Testis (tissue), 2 donors: ENCODE measurements at regions not wholly inside any gene's neighbourhood (a gene's known extent, or its start where the extent isn't known, plus 50 kb on each side); places are given as distances from the start of the nearest gene placed in this dataset.

ENCODE experiments used
- DNase-seq: peaks from one replicate; pipeline ENCODE4 v3.0.0-alpha.2; 2019
- H3K27ac ChIP-seq, 2 donors: fragments of 200-600 bp; sonication (generic); one replicate each; pipeline ENCODE4 v1.5.1; 2019
- H3K27me3 ChIP-seq: fragments of 200-600 bp; sonication (generic); one replicate; pipeline ENCODE4 v1.5.1; 2019
- H3K36me3 ChIP-seq: fragments of 200-600 bp; sonication (generic); one replicate; pipeline ENCODE4 v1.5.1; 2017; ENCODE audit warnings: low read depth; ENCODE audit errors: missing control alignments
- H3K4me1 ChIP-seq: fragments of 200-600 bp; sonication (generic); one replicate; pipeline ENCODE4 v1.5.1; 2019
- H3K4me3 ChIP-seq, 2 donors: fragments of 200-600 bp; sonication (generic); one replicate each; pipeline ENCODE4 v1.5.1; 2017 to 2019
- H3K9me3 ChIP-seq: fragments of 200-600 bp; sonication (generic); one replicate; pipeline ENCODE4 v1.5.1; 2017
- POLR2A ChIP-seq: fragments of 450-650 bp; IDR thresholded peaks from one replicate; pipeline ENCODE4 v1.6.1; 2017; ENCODE audit warnings: antibody characterized with exemption, mild to moderate bottlenecking, moderate library complexity
- WGBS, 2 donors: methylation state at CpG; one replicate each; pipeline ENCODE4 v1.1.5; 2018; 5-methylcytosine and 5-hydroxymethylcytosine counted together
- intact Hi-C: fragments of 100-400 bp; cut with DNase I; formaldehyde crosslinking; loops from one replicate; pipeline ENCODE4 v1.15.1; 2023; ENCODE audit warnings: low total_unique reads
- TF ChIP-seq, protein P1 (sequence below), 3 experiments: fragments of 450-650 bp in 2 of 3; fragments of 200-600 bp in 1 of 3; sonication (generic) in 1 of 3; IDR thresholded peaks; one replicate each; pipeline ENCODE4 v1.5.1; 2016 to 2019; ENCODE audit warnings: antibody characterized with exemption in 3 of 3, mild to moderate bottlenecking in 2 of 3, moderate library complexity in 1 of 3

- Histone ChIP-seq H3K9me3 (no peaks in the 10 kb centered on the region), H3K4me1 (no peaks in the 10 kb centered on the region), H3K27ac (no peak overlapping the region), H3K36me3 (no peaks in the 10 kb centered on the region), H3K27me3 (no peaks in the 10 kb centered on the region), H3K4me3 (no peak overlapping the region)
- WGBS, 2 donors: 84 to 93% methylated on average over 2 of the region's 2 CpGs
- no peak for TF ChIP-seq POLR2A
- TF ChIP-seq, protein P1, sequence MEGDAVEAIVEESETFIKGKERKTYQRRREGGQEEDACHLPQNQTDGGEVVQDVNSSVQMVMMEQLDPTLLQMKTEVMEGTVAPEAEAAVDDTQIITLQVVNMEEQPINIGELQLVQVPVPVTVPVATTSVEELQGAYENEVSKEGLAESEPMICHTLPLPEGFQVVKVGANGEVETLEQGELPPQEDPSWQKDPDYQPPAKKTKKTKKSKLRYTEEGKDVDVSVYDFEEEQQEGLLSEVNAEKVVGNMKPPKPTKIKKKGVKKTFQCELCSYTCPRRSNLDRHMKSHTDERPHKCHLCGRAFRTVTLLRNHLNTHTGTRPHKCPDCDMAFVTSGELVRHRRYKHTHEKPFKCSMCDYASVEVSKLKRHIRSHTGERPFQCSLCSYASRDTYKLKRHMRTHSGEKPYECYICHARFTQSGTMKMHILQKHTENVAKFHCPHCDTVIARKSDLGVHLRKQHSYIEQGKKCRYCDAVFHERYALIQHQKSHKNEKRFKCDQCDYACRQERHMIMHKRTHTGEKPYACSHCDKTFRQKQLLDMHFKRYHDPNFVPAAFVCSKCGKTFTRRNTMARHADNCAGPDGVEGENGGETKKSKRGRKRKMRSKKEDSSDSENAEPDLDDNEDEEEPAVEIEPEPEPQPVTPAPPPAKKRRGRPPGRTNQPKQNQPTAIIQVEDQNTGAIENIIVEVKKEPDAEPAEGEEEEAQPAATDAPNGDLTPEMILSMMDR (IDR thresholded peaks at IDR 0.05): no peak
- DNase-seq: no peak
- intact Hi-C loops: loop anchor here (5.0 kb wide), 1 partner anchor 831 kb away; no protein-coding TSS in a partner anchor
These were observed 88.2 kb upstream of the MVB12B start for GRCh38 chr9:126238415-126238814.

GRCh38 chr9:126239515-126239914 lies 87.1 kb upstream of the MVB12B start:
- intact Hi-C loops: loop anchor here (5.0 kb wide), 1 partner anchor 832 kb away; no protein-coding TSS in a partner anchor
- Histone ChIP-seq H3K27me3 (no peaks in the 10 kb centered on the region), H3K36me3 (no peaks in the 10 kb centered on the region), H3K9me3 (no peaks in the 10 kb centered on the region), H3K27ac (no peak overlapping the region), H3K4me1 (no peaks in the 10 kb centered on the region), H3K4me3 (no peak overlapping the region)
- no peak for DNase-seq
- TF ChIP-seq POLR2A: no peak
- TF ChIP-seq, protein P1 (IDR thresholded peaks at IDR 0.05): no peak
- 93 to 97% methylated on average over 4 of the region's 4 CpGs for WGBS, 2 donors

- no peaks in the 10 kb centered on the region for H3K36me3 ChIP-seq
- TF ChIP-seq, protein P1 (IDR thresholded peaks at IDR 0.05): no peak
- TF ChIP-seq POLR2A: no peak
- no peak overlapping the region for H3K4me3 ChIP-seq
- no peaks in the 10 kb centered on the region for H3K27me3 ChIP-seq
- DNase-seq: no peak
- 43 to 54% methylated on average over 1 of the region's 1 CpG for WGBS, 2 donors
- H3K4me1 ChIP-seq: no peaks in the 10 kb centered on the region
- no peaks in the 10 kb centered on the region for H3K9me3 ChIP-seq
- H3K27ac ChIP-seq: no peak overlapping the region
- intact Hi-C loops: no loop called here
These were observed 85.8 kb upstream of the MVB12B start for GRCh38 chr9:126240835-126241234.

DNA sequence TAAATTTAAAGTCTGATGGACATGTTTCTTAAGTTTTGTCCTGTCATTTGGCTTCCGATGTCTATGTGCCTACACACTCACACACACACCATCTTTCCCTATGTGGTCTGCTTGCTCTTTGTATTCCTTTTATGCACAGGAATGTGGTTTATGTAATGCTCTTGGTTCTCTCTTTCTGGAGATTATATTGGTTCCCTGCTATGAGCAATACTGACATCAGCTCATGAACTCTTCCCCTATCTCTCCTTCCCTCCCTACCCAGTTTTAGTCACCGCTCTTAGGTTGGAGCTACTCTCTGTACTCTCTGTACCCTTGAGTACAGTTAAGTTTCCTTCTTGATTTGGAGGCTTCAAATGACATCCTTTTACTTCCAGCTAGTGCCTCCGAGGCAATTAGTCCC lies 77.9 kb upstream of the MVB12B start:
- TF ChIP-seq, protein P1 (IDR thresholded peaks at IDR 0.05): no peak
- TF ChIP-seq POLR2A: no peak
- intact Hi-C loops: no loop called here
- DNase-seq: no peak

GRCh38 chr9:126261584-126262356 lies 64.9 kb upstream of the MVB12B start:
- DNase-seq: no peak

More for the DNA sequence above, 77.9 kb upstream of the MVB12B start:
- Histone ChIP-seq H3K27ac (no peak overlapping the region), H3K4me1 (no peaks in the 10 kb centered on the region), H3K4me3 (no peak overlapping the region), H3K36me3 (no peaks in the 10 kb centered on the region), H3K27me3 (no peaks in the 10 kb centered on the region), H3K9me3 (no peaks in the 10 kb centered on the region)
- 83 to 90% methylated on average over 3 of the region's 3 CpGs for WGBS, 2 donors

More at GRCh38 chr9:126261584-126262356, 64.9 kb upstream of the MVB12B start:
- H3K27me3 ChIP-seq: no peaks in the 10 kb centered on the region
- no peaks in the 10 kb centered on the region for H3K4me1 ChIP-seq
- no peaks in the 10 kb centered on the region for H3K9me3 ChIP-seq
- no peaks in the 10 kb centered on the region for H3K36me3 ChIP-seq
- no peak for TF ChIP-seq POLR2A
- TF ChIP-seq, protein P1 (IDR thresholded peaks at IDR 0.05): no peak
- intact Hi-C loops: no loop called here
- WGBS, 2 donors: 29 to 37% methylated on average over 14 of the region's 14 CpGs
- no peak overlapping the region for H3K4me3 ChIP-seq
- H3K27ac ChIP-seq: peak overlapping the region in 1 of 2 donors; percentile 8
